NB4 (cell line): ENCODE measurements at regions not wholly inside any gene's neighbourhood (a gene's known extent, or its start where the extent isn't known, plus 50 kb on each side); places are given as distances from the start of the nearest gene placed in this dataset.

ENCODE experiments used
- CTCF ChIP-seq: IDR thresholded peaks from one replicate; pipeline ENCODE4 v1.5.1; 2012; ENCODE audit warnings: low read depth, low read length
- MAX ChIP-seq: IDR thresholded peaks from 2 replicates; pipeline ENCODE4 v1.6.1; 2011; ENCODE audit warnings: low read depth, low read length
- MYC ChIP-seq: IDR thresholded peaks from 2 replicates; pipeline ENCODE4 v1.6.1; 2011; ENCODE audit warnings: low read depth, low read length
- POLR2A ChIP-seq: IDR thresholded peaks from 2 replicates; pipeline ENCODE4 v1.6.1; 2011; ENCODE audit warnings: mild to moderate bottlenecking; ENCODE audit not compliant: insufficient read length; ENCODE audit errors: extremely low read depth

- TF ChIP-seq CTCF (no peak), POLR2A (no peak), MAX (no peak), MYC (no peak)
Observed at GRCh38 chrX:107573016-107573415, 55.3 kb upstream of the PRPS1 start.
